ENCODE measurements at regions not wholly inside any gene's neighbourhood (a gene's known extent, or its start where the extent isn't known, plus 50 kb on each side); places are given as distances from the start of the nearest gene placed in this dataset.

DNA sequence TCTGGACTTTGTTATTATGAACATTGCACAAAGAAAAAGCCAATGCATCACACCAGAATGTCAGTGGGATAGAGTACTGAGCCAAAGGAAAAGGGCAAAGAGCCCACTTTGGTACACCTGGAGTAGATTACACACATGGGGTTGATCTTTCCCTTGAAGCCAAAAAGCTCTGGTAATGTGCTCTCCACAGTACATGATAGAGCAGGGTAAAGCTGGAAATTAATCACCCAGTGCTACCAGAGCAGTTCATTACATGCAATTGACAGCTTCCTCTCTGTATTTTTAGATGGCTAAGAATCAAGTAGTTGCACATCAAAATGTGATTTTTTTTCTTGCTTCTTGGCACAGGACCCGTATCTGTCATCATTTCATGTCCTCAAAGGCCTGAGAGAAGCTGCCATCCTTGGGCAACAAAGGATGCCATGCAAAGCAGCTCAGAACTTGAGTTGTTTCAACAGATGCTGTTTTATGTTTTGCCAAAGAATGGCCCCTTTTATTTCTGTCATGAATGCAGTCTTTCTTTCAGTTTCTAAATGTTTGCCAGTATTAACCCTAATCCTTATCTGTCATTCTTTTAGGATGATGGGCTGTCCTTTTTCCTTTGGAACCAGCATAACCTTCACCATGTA, 88.1 kb downstream of the HDGFL1 start:
- Mint-ChIP-seq H3K36me3 (ENCODE audit: low read depth) (no peaks in the 10 kb centered on the region), H3K27ac (no peak overlapping the region), H3K27me3 (ENCODE audit: low read depth) (no peaks in the 10 kb centered on the region), H3K4me1 (ENCODE audit: low read depth) (no peaks in the 10 kb centered on the region), H3K4me3 (no peak overlapping the region), H3K9me3 (no peaks in the 10 kb centered on the region)
- DNase-seq (ENCODE audit: low spot score): no peak

GRCh38 chr6:22658183-22658582, 88.8 kb downstream of the HDGFL1 start:
- Mint-ChIP-seq H3K27me3 (ENCODE audit: low read depth) (no peaks in the 10 kb centered on the region), H3K36me3 (ENCODE audit: low read depth) (no peaks in the 10 kb centered on the region), H3K4me3 (no peak overlapping the region), H3K4me1 (ENCODE audit: low read depth) (no peaks in the 10 kb centered on the region), H3K27ac (no peak overlapping the region), H3K9me3 (no peaks in the 10 kb centered on the region)
- no peak for DNase-seq (ENCODE audit: low spot score)

GRCh38 chr6:22658934-22659333, 89.6 kb downstream of the HDGFL1 start:
- H3K9me3 Mint-ChIP-seq: no peaks in the 10 kb centered on the region
- H3K4me3 Mint-ChIP-seq: no peak overlapping the region
- H3K27me3 Mint-ChIP-seq (ENCODE audit: low read depth): no peaks in the 10 kb centered on the region
- DNase-seq (ENCODE audit: low spot score): no peak
- no peaks in the 10 kb centered on the region for H3K36me3 Mint-ChIP-seq (ENCODE audit: low read depth)
- H3K4me1 Mint-ChIP-seq (ENCODE audit: low read depth): no peaks in the 10 kb centered on the region
- H3K27ac Mint-ChIP-seq: no peak overlapping the region

- H3K4me1 Mint-ChIP-seq (ENCODE audit: low read depth): no peaks in the 10 kb centered on the region
- H3K27me3 Mint-ChIP-seq (ENCODE audit: low read depth): no peaks in the 10 kb centered on the region
- DNase-seq (ENCODE audit: low spot score): no peak
- H3K9me3 Mint-ChIP-seq: no peaks in the 10 kb centered on the region
- H3K36me3 Mint-ChIP-seq (ENCODE audit: low read depth): no peaks in the 10 kb centered on the region
- H3K4me3 Mint-ChIP-seq: no peak overlapping the region
- no peak overlapping the region for H3K27ac Mint-ChIP-seq
Observed at GRCh38 chr6:22664968-22665367, 95.6 kb downstream of the HDGFL1 start.

DNA sequence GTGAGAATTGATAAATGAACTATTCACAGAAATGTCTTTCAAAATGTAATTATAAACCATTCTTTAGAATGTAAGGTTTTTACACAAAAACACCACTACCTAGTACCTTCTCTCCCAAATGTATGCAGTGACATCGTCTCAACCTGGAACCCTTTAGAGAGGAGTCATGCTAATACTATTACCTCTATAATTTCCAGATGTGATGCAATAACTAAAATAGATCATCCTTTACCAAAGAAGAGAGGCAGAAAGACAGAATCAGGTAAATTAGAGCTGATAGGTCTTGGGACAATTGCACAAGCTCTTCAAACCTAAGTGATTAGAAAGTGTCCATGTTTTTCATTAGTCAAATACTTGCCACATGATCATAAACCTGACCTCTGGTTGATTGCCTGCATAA, 96.7 kb downstream of the HDGFL1 start:
- DNase-seq (ENCODE audit: low spot score): no peak
- Mint-ChIP-seq H3K4me3 (no peak overlapping the region), H3K27ac (no peak overlapping the region), H3K27me3 (ENCODE audit: low read depth) (no peaks in the 10 kb centered on the region), H3K4me1 (ENCODE audit: low read depth) (no peaks in the 10 kb centered on the region), H3K9me3 (no peaks in the 10 kb centered on the region), H3K36me3 (ENCODE audit: low read depth) (no peaks in the 10 kb centered on the region)

DNA sequence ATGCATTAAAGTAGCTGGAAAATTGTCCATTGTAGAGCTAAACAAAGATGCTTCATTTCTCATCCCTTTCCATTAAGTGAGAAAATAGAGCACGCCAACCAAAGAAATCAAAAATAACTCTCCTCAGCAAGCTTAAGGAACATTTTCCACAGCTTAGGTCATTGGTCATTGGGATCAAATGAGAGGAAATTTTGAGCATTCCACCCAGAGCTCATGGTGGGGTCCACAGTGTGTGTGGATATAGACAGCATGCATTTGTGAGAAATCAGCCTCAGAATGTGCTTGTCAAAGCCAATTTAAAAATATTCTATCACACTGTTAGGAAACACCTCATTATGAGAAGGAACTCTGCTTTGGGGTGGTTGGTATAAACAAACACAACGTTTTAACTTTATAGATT, 97.2 kb downstream of the HDGFL1 start:
- Mint-ChIP-seq H3K4me1 (ENCODE audit: low read depth) (no peaks in the 10 kb centered on the region), H3K9me3 (no peaks in the 10 kb centered on the region), H3K27ac (no peak overlapping the region), H3K4me3 (no peak overlapping the region), H3K36me3 (ENCODE audit: low read depth) (no peaks in the 10 kb centered on the region), H3K27me3 (ENCODE audit: low read depth) (no peaks in the 10 kb centered on the region)
- DNase-seq (ENCODE audit: low spot score): no peak

DNA sequence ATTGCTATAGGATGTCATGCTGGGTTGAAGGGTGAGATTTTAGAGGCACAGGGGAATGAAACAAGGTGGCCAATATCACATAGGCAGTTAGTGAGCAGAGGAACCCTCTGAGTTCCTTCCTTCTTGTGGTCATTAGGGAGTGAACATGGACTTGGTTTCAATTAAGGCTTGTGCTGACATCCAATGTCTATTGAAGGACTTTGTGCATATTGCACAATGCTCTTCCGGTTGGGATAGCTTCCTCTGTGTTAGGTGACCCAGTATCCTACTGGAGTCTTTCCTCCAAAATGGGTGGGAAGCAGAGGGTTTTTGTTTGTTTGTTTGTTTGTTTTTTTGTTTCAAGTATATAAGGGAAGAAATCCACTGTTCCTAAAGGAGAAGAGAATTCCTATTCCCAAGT, 98.5 kb downstream of the HDGFL1 start:
- Mint-ChIP-seq H3K36me3 (ENCODE audit: low read depth) (no peaks in the 10 kb centered on the region), H3K27ac (no peak overlapping the region), H3K4me1 (ENCODE audit: low read depth) (no peaks in the 10 kb centered on the region), H3K4me3 (no peak overlapping the region), H3K27me3 (ENCODE audit: low read depth) (no peaks in the 10 kb centered on the region), H3K9me3 (no peaks in the 10 kb centered on the region)
- DNase-seq (ENCODE audit: low spot score): no peak

DNA sequence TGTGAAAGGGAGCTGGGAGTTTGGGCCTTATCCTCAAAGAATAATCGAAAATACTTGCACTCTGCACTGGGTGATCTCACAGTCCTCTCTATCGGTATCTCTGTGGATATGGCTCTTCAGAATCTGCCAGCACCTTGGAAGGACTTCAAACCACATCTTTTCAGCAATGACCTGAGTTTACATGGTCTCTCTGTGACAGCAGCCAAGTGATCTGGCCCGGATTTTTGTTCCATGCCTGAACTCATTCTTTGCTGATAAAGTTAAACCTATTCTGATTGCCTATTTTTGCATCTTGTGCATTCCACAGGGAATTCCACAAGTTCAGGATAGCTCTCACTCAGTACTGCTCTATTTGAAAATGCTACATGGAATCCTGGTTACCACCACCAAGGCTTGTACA, 98.9 kb downstream of the HDGFL1 start:
- Mint-ChIP-seq H3K27ac (no peak overlapping the region), H3K27me3 (ENCODE audit: low read depth) (no peaks in the 10 kb centered on the region), H3K9me3 (no peaks in the 10 kb centered on the region), H3K36me3 (ENCODE audit: low read depth) (no peaks in the 10 kb centered on the region), H3K4me3 (no peak overlapping the region), H3K4me1 (ENCODE audit: low read depth) (no peaks in the 10 kb centered on the region)
- DNase-seq (ENCODE audit: low spot score): no peak

- Mint-ChIP-seq H3K36me3 (ENCODE audit: low read depth) (no peaks in the 10 kb centered on the region), H3K27me3 (ENCODE audit: low read depth) (no peaks in the 10 kb centered on the region), H3K4me1 (ENCODE audit: low read depth) (no peaks in the 10 kb centered on the region), H3K9me3 (no peaks in the 10 kb centered on the region), H3K4me3 (no peak overlapping the region), H3K27ac (no peak overlapping the region)
- no peak for DNase-seq (ENCODE audit: low spot score)
Observed at GRCh38 chr6:22668717-22669116, 99.4 kb downstream of the HDGFL1 start.

GRCh38 chr6:22670605-22671004, 101.2 kb downstream of the HDGFL1 start:
- H3K9me3 Mint-ChIP-seq: no peaks in the 10 kb centered on the region
- DNase-seq (ENCODE audit: low spot score): no peak
- no peaks in the 10 kb centered on the region for H3K4me1 Mint-ChIP-seq (ENCODE audit: low read depth)
- H3K27me3 Mint-ChIP-seq (ENCODE audit: low read depth): no peaks in the 10 kb centered on the region
- H3K27ac Mint-ChIP-seq: no peak overlapping the region
- H3K36me3 Mint-ChIP-seq (ENCODE audit: low read depth): no peaks in the 10 kb centered on the region
- no peak overlapping the region for H3K4me3 Mint-ChIP-seq

- DNase-seq (ENCODE audit: low spot score): no peak
- Mint-ChIP-seq H3K4me3 (no peak overlapping the region), H3K27ac (no peak overlapping the region), H3K36me3 (ENCODE audit: low read depth) (no peaks in the 10 kb centered on the region), H3K27me3 (ENCODE audit: low read depth) (no peaks in the 10 kb centered on the region), H3K9me3 (no peaks in the 10 kb centered on the region), H3K4me1 (ENCODE audit: low read depth) (no peaks in the 10 kb centered on the region)
Observed at GRCh38 chr6:22673474-22673873, 104.1 kb downstream of the HDGFL1 start.

DNA sequence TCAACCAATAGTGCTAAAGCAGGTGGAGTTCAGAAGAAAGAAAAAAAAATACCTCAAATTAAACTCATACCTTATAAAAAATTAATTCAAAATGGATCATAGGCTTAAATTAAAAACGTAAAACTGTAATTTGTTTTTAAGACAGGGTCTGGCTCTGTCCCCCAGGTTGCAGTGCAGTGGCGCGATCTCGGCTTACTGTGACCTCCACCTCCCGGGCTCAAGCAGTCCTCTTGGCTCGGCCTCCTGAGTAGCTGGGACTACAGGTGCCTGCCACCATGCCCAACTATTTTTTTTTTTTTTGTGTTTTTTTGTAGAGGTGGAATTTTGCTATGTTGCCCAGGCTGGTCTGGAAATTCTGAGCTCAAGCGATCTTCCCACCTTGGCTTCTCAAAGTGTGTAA, 111.6 kb downstream of the HDGFL1 start:
- no peaks in the 10 kb centered on the region for H3K36me3 Mint-ChIP-seq (ENCODE audit: low read depth)
- H3K9me3 Mint-ChIP-seq: no peaks in the 10 kb centered on the region

GRCh38 chr6:22681761-22682160, 112.4 kb downstream of the HDGFL1 start:
- H3K27me3 Mint-ChIP-seq (ENCODE audit: low read depth): no peaks in the 10 kb centered on the region
- no peaks in the 10 kb centered on the region for H3K36me3 Mint-ChIP-seq (ENCODE audit: low read depth)
- no peak for DNase-seq (ENCODE audit: low spot score)

More for the DNA sequence above, 111.6 kb downstream of the HDGFL1 start:
- H3K4me3 Mint-ChIP-seq: no peak overlapping the region
- H3K27me3 Mint-ChIP-seq (ENCODE audit: low read depth): no peaks in the 10 kb centered on the region
- H3K27ac Mint-ChIP-seq: no peak overlapping the region
- DNase-seq (ENCODE audit: low spot score): no peak
- H3K4me1 Mint-ChIP-seq (ENCODE audit: low read depth): no peaks in the 10 kb centered on the region

DNA sequence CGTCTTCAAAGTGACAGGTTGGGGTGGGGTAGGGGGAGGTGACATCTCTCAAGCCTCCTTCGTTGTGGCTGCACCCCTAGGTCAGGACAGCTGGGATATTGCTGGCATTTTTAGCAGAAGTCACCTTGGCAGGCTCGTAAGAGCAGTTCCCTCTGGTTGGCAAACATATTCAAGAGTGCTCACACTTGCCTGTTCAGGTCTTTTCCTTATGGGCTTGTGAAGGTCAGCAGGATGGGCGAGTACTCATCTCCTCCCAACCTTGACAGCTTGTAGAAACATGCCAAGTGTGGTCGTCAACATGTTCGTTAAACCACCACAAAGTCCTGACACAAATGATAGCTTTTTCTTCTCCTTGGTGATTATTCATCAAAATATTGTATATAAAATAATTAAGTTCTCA, 113.6 kb downstream of the HDGFL1 start:
- DNase-seq (ENCODE audit: low spot score): no peak
- no peaks in the 10 kb centered on the region for H3K36me3 Mint-ChIP-seq (ENCODE audit: low read depth)
- no peaks in the 10 kb centered on the region for H3K4me1 Mint-ChIP-seq (ENCODE audit: low read depth)
- no peak overlapping the region for H3K27ac Mint-ChIP-seq
- no peak overlapping the region for H3K4me3 Mint-ChIP-seq
- no peaks in the 10 kb centered on the region for H3K9me3 Mint-ChIP-seq
- no peaks in the 10 kb centered on the region for H3K27me3 Mint-ChIP-seq (ENCODE audit: low read depth)

More at GRCh38 chr6:22681761-22682160, 112.4 kb downstream of the HDGFL1 start:
- H3K4me3 Mint-ChIP-seq: no peak overlapping the region
- H3K27ac Mint-ChIP-seq: no peak overlapping the region
- H3K9me3 Mint-ChIP-seq: no peaks in the 10 kb centered on the region
- no peaks in the 10 kb centered on the region for H3K4me1 Mint-ChIP-seq (ENCODE audit: low read depth)

- no peak overlapping the region for H3K27ac Mint-ChIP-seq
- H3K4me3 Mint-ChIP-seq: no peak overlapping the region
- DNase-seq (ENCODE audit: low spot score): no peak
- H3K36me3 Mint-ChIP-seq (ENCODE audit: low read depth): no peaks in the 10 kb centered on the region
- H3K4me1 Mint-ChIP-seq (ENCODE audit: low read depth): no peaks in the 10 kb centered on the region
- no peaks in the 10 kb centered on the region for H3K9me3 Mint-ChIP-seq
- no peaks in the 10 kb centered on the region for H3K27me3 Mint-ChIP-seq (ENCODE audit: low read depth)
Observed at GRCh38 chr6:22690446-22690845, 121.1 kb downstream of the HDGFL1 start.

All from T-helper 2 cell treated with Interferon-gamma antibody and Interleukin-4, amounts not matched to agents 5 μg/mL and 100 μg/mL, for 36 hours (primary cell).